WTC11 (cell line): ENCODE measurements at regions not wholly inside any gene's neighbourhood (a gene's known extent, or its start where the extent isn't known, plus 50 kb on each side); places are given as distances from the start of the nearest gene placed in this dataset.

ENCODE experiments used
- ATAC-seq: fragments of 200-7000 bp; cut with Tn5 transposase; 2 replicates; pipeline ENCODE4 v1.10.0; 2021; ENCODE audit warnings: mild to moderate bottlenecking, moderate library complexity
- CTCF ChIA-PET: fragments of 300-600 bp; sonication (Branson Sonifier 250); formaldehyde crosslinking; loops from one replicate; lab custom pipeline; 2021; ENCODE audit warnings: antibody characterized with exemption; lab: Charles Lee
- POLR2A ChIA-PET: fragments of 350-600 bp; sonication (Branson Sonifier 250); formaldehyde crosslinking; loops from one replicate; lab custom pipeline; 2021; ENCODE audit warnings: antibody characterized with exemption; lab: Charles Lee
- DNase-seq: peaks from one replicate; pipeline ENCODE4 v3.0.0; 2021; ENCODE audit warnings: low spot score
- H3K27ac Mint-ChIP-seq: 2 replicates; pipeline ENCODE4 v1.8.0; 2021; ENCODE audit warnings: mixed read lengths
- H3K27me3 Mint-ChIP-seq: 2 replicates; pipeline ENCODE4 v1.8.0; 2021; ENCODE audit warnings: low read depth, mild to moderate bottlenecking, moderate library complexity, mixed read lengths
- H3K36me3 Mint-ChIP-seq: 2 replicates; pipeline ENCODE4 v1.8.0; 2021; ENCODE audit warnings: mixed read lengths
- H3K4me1 Mint-ChIP-seq: 2 replicates; pipeline ENCODE4 v1.8.0; 2022; ENCODE audit warnings: mixed read lengths
- H3K4me3 Mint-ChIP-seq: 2 replicates; pipeline ENCODE4 v1.8.0; 2021; ENCODE audit warnings: mild to moderate bottlenecking, moderate library complexity, mixed read lengths
- H3K9me3 Mint-ChIP-seq: 2 replicates; pipeline ENCODE4 v1.8.0; 2021; ENCODE audit warnings: mixed read lengths
- ATF1 ChIP-seq: sonication (generic); formaldehyde crosslinking; IDR thresholded peaks from 2 replicates; pipeline ENCODE4 v1.8.1; 2023; ENCODE audit warnings: mild to moderate bottlenecking, moderate library complexity, missing genetic modification reagents
- CREM ChIP-seq: sonication (generic); formaldehyde crosslinking; IDR thresholded peaks from 2 replicates; pipeline ENCODE4 v1.8.1; 2022; ENCODE audit warnings: mild to moderate bottlenecking, missing genetic modification reagents, moderate library complexity
- CTCF ChIP-seq: fragments of 200-600 bp; IDR thresholded peaks from 2 replicates; pipeline ENCODE4 v1.8.0; 2022; ENCODE audit warnings: antibody characterized with exemption
- EMX1 ChIP-seq: fragments of 250-450 bp; sonication (Bioruptor Pico); IDR thresholded peaks from 2 replicates; pipeline ENCODE4 v1.8.0; 2021; ENCODE audit warnings: mild to moderate bottlenecking
- ETV6 ChIP-seq: sonication (generic); formaldehyde crosslinking; IDR thresholded peaks from 2 replicates; pipeline ENCODE4 v1.8.1; 2022; ENCODE audit warnings: mild to moderate bottlenecking, missing genetic modification reagents
- GRHL2 ChIP-seq: fragments of 250-450 bp; sonication (Bioruptor Pico); IDR thresholded peaks from 2 replicates; pipeline ENCODE4 v1.8.0; 2022; ENCODE audit warnings: mild to moderate bottlenecking, moderate library complexity; ENCODE audit not compliant: insufficient replicate concordance, severe bottlenecking
- JUN ChIP-seq: sonication (generic); formaldehyde crosslinking; IDR thresholded peaks from 2 replicates; pipeline ENCODE4 v1.8.0; 2023; ENCODE audit warnings: mild to moderate bottlenecking, missing genetic modification reagents
- MYBL2 ChIP-seq: sonication (generic); formaldehyde crosslinking; IDR thresholded peaks from 2 replicates; pipeline ENCODE4 v1.8.1; 2023; ENCODE audit warnings: mild to moderate bottlenecking, moderate library complexity, missing genetic modification reagents
- NFYB ChIP-seq: sonication (generic); formaldehyde crosslinking; conservative IDR thresholded peaks from 2 replicates; pipeline ENCODE4 v1.8.0; 2022; ENCODE audit warnings: low read depth, missing genetic modification reagents
- NR2C2 ChIP-seq: sonication (generic); formaldehyde crosslinking; IDR thresholded peaks from 2 replicates; pipeline ENCODE4 v1.8.0; 2022; ENCODE audit warnings: mild to moderate bottlenecking, missing genetic modification reagents
- RORB ChIP-seq: fragments of 250-450 bp; sonication (Bioruptor Pico); IDR thresholded peaks from 2 replicates; pipeline ENCODE4 v1.9.0; 2021; ENCODE audit warnings: mild to moderate bottlenecking
- SMAD3 ChIP-seq: sonication (generic); formaldehyde crosslinking; IDR thresholded peaks from 2 replicates; pipeline ENCODE4 v1.8.0; 2022; ENCODE audit warnings: missing genetic modification reagents, mild to moderate bottlenecking, borderline replicate concordance
- SOX15 ChIP-seq: fragments of 250-450 bp; sonication (Bioruptor Pico); IDR thresholded peaks from 2 replicates; pipeline ENCODE4 v1.9.0; 2021; ENCODE audit warnings: mild to moderate bottlenecking
- TP53 ChIP-seq: sonication (generic); formaldehyde crosslinking; IDR thresholded peaks from 2 replicates; pipeline ENCODE4 v1.8.1; 2023; ENCODE audit warnings: mild to moderate bottlenecking, missing genetic modification reagents
- ZNF121 ChIP-seq: sonication (generic); formaldehyde crosslinking; IDR thresholded peaks from 2 replicates; pipeline ENCODE4 v1.8.0; 2023; ENCODE audit warnings: missing genetic modification reagents
- ZNF219 ChIP-seq: sonication (generic); formaldehyde crosslinking; IDR thresholded peaks from 2 replicates; pipeline ENCODE4 v1.8.0; 2023; ENCODE audit warnings: missing genetic modification reagents, mild to moderate bottlenecking, borderline replicate concordance
- ZNF263 ChIP-seq: sonication (generic); formaldehyde crosslinking; IDR thresholded peaks from 2 replicates; pipeline ENCODE4 v1.8.1; 2022; ENCODE audit warnings: low read depth, mild to moderate bottlenecking, moderate library complexity, missing genetic modification reagents
- ZNF317 ChIP-seq: sonication (generic); formaldehyde crosslinking; IDR thresholded peaks from 2 replicates; pipeline ENCODE4 v1.8.1; 2023; ENCODE audit warnings: low read depth, mild to moderate bottlenecking, moderate library complexity, missing genetic modification reagents, borderline replicate concordance
- ZNF671 ChIP-seq: fragments of 250-450 bp; sonication (Bioruptor Pico); IDR thresholded peaks from 2 replicates; pipeline ENCODE4 v1.8.0; 2021; ENCODE audit warnings: mild to moderate bottlenecking
- ZSCAN18 ChIP-seq: fragments of 250-450 bp; sonication (Bioruptor Pico); IDR thresholded peaks from 2 replicates; pipeline ENCODE4 v2.1.2; 2022; ENCODE audit warnings: mild to moderate bottlenecking, moderate library complexity
- TF ChIP-seq, protein P1 (sequence below): sonication (generic); formaldehyde crosslinking; IDR thresholded peaks from 2 replicates; pipeline ENCODE4 v1.8.1; 2022; ENCODE audit warnings: missing genetic modification reagents, borderline replicate concordance
- TF ChIP-seq, protein P2 (sequence below): sonication (generic); formaldehyde crosslinking; IDR thresholded peaks from 2 replicates; pipeline ENCODE4 v1.8.1; 2022; ENCODE audit warnings: mild to moderate bottlenecking, moderate library complexity, missing genetic modification reagents
- TF ChIP-seq, protein P3 (sequence below): sonication (generic); formaldehyde crosslinking; IDR thresholded peaks from 2 replicates; pipeline ENCODE4 v1.8.0; 2022; ENCODE audit warnings: mild to moderate bottlenecking, missing genetic modification reagents
- TF ChIP-seq, protein P4 (sequence below): sonication (generic); formaldehyde crosslinking; IDR thresholded peaks from 2 replicates; pipeline ENCODE4 v1.8.1; 2023; ENCODE audit warnings: mild to moderate bottlenecking, missing genetic modification reagents, moderate library complexity

DNA sequence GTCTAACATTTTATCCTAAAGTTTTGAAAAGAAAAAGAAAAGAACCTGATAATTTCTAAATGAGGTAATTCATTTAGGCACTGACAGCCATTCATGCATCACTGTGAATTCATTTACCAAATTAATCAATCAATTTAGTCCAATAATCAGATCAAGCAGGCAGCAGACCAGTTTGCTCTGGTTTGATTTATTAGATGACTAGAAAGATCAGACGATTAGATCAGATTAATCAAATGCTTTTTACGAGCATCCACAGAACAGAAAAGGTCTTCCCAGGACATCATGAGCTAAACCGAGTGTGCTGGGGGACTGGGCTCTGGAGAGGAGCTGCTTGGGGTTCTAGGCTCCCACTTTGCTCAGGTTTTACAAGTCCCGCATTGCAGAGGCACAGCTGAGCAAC, 226.5 kb upstream of the MYO3A start:
- H3K27me3 Mint-ChIP-seq: no peaks in the 10 kb centered on the region
- no peak for TF ChIP-seq ZNF219
- TF ChIP-seq MYBL2 (CRISPR knock-in tag): no peak
- no peak for TF ChIP-seq ETV6
- TF ChIP-seq RORB (CRISPR knock-in tag): no peak
- no peak for TF ChIP-seq EMX1 (CRISPR knock-in tag)
- TF ChIP-seq SMAD3 (CRISPR knock-in tag): no peak
- no peak for TF ChIP-seq ZNF671 (CRISPR knock-in tag)
- TF ChIP-seq ZNF317 (CRISPR knock-in tag): no peak
- TF ChIP-seq JUN (CRISPR knock-in tag): no peak
- TF ChIP-seq CTCF: no peak
- TF ChIP-seq, protein P1, sequence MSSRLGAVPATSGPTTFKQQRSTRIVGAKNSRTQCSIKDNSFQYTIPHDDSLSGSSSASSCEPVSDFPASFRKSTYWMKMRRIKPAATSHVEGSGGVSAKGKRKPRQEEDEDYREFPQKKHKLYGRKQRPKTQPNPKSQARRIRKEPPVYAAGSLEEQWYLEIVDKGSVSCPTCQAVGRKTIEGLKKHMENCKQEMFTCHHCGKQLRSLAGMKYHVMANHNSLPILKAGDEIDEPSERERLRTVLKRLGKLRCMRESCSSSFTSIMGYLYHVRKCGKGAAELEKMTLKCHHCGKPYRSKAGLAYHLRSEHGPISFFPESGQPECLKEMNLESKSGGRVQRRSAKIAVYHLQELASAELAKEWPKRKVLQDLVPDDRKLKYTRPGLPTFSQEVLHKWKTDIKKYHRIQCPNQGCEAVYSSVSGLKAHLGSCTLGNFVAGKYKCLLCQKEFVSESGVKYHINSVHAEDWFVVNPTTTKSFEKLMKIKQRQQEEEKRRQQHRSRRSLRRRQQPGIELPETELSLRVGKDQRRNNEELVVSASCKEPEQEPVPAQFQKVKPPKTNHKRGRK (CRISPR knock-in tag): no peak
- TF ChIP-seq ZNF263 (CRISPR knock-in tag): no peak
- no peak for TF ChIP-seq NFYB (CRISPR knock-in tag)
- DNase-seq (no peak), ATAC-seq (no peak)
- no peaks in the 10 kb centered on the region for H3K36me3 Mint-ChIP-seq
- peaks cover 8% of the 10 kb centered on the region for H3K4me1 Mint-ChIP-seq
- H3K27ac Mint-ChIP-seq: no peak overlapping the region
- peaks cover 4% of the 10 kb centered on the region; the same call in 1 of the 2 replicates for H3K9me3 Mint-ChIP-seq
- ChIA-PET POLR2A (no interaction called here), CTCF (interaction anchor here (0.6 kb wide), 1 partner anchor 19 kb away, joined by 3 read pairs; no protein-coding TSS in a partner anchor)
- no peak overlapping the region for H3K4me3 Mint-ChIP-seq

- Mint-ChIP-seq H3K4me1 (peaks cover 8% of the 10 kb centered on the region), H3K27ac (no peak overlapping the region), H3K4me3 (no peak overlapping the region), H3K36me3 (no peaks in the 10 kb centered on the region), H3K27me3 (no peaks in the 10 kb centered on the region), H3K9me3 (peaks cover 4% of the 10 kb centered on the region; the same call in 1 of the 2 replicates)
- no peak for TF ChIP-seq SMAD3 (CRISPR knock-in tag)
- TF ChIP-seq, protein P2, sequence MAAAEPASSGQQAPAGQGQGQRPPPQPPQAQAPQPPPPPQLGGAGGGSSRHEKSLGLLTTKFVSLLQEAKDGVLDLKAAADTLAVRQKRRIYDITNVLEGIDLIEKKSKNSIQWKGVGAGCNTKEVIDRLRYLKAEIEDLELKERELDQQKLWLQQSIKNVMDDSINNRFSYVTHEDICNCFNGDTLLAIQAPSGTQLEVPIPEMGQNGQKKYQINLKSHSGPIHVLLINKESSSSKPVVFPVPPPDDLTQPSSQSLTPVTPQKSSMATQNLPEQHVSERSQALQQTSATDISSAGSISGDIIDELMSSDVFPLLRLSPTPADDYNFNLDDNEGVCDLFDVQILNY: no peak
- no peak for TF ChIP-seq ZSCAN18
- no peak for TF ChIP-seq EMX1 (CRISPR knock-in tag)
- TF ChIP-seq ZNF317 (CRISPR knock-in tag): no peak
- TF ChIP-seq NR2C2 (CRISPR knock-in tag): no peak
- TF ChIP-seq, protein P3, sequence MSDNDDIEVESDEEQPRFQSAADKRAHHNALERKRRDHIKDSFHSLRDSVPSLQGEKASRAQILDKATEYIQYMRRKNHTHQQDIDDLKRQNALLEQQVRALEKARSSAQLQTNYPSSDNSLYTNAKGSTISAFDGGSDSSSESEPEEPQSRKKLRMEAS (CRISPR knock-in tag): no peak
- TF ChIP-seq TP53 (CRISPR knock-in tag): no peak
- no peak for TF ChIP-seq CREM
- no peak for TF ChIP-seq GRHL2
- TF ChIP-seq ZNF671 (CRISPR knock-in tag): no peak
- TF ChIP-seq SOX15 (CRISPR knock-in tag): no peak
- TF ChIP-seq, protein P4, sequence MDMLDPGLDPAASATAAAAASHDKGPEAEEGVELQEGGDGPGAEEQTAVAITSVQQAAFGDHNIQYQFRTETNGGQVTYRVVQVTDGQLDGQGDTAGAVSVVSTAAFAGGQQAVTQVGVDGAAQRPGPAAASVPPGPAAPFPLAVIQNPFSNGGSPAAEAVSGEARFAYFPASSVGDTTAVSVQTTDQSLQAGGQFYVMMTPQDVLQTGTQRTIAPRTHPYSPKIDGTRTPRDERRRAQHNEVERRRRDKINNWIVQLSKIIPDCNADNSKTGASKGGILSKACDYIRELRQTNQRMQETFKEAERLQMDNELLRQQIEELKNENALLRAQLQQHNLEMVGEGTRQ: no peak
- no peak for TF ChIP-seq ZNF121 (CRISPR knock-in tag)
- no peak for TF ChIP-seq ATF1 (CRISPR knock-in tag)
- no peak for ATAC-seq
- POLR2A ChIA-PET: no interaction called here
- DNase-seq: no peak
- CTCF ChIA-PET: interaction anchor here (0.6 kb wide), 2 partner anchors 18 to 120 kb away, joined by 3 read pairs; no protein-coding TSS in a partner anchor
Measured at GRCh38 chr10:25707976-25708671, 225.9 kb upstream of the MYO3A start.
